ENCODE measurements at regions not wholly inside any gene's neighbourhood (a gene's known extent, or its start where the extent isn't known, plus 50 kb on each side); places are given as distances from the start of the nearest gene placed in this dataset.

DNA sequence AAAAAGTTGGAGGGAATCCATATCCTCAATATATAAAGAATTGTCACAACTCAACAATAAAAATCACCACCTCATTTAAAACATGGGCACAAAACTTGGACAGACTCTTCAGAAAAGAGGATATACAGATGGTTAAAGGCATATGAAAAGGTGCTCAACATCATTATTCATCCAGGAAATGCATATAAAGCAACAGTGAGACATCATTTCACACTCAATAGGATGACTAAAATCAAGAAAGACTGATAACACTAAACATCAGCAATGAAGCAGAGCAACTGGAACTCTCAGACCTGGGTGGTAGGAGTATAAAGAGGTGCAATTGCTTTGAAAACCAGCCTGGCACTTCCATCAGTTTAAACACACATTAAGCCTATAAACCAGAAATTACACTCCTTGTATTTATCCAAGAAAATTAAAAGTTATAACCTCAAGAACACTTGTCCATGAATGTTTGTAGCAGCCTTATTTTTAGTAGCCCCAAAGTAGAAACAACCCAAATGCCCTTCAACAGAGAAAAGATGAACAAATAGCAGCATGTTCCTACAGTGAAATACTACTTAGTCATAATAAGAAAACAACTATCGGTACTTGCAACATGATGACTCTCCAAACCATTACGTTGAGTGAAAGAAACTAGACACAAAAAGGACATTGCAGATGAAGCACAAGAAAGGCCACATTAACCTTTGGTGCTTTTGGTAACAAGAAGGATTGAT lies 79.1 kb upstream of the TANC1 start:
- Histone ChIP-seq H3K36me3 (no peaks in the 10 kb centered on the region), H3K27ac (no peak overlapping the region), H3K4me1 (no peaks in the 10 kb centered on the region), H3K9me3 (no peaks in the 10 kb centered on the region), H3K27me3 (no peaks in the 10 kb centered on the region), H3K4me3 (no peak overlapping the region)
- in situ Hi-C loops (cut with MboI; ENCODE audit: low pct_ligation_motif_present in 1 of 4, low pct_unique_long_range_greater_than_20kb in 1 of 4, low sequenced_read_pairs in 3 of 4) = no loop called here
- DNase-seq = no peak
- 73 to 100% methylated on average over 2 of the region's 2 CpGs for WGBS, 2 donors (ENCODE audit: low coverage in 1 of 2)
- intact Hi-C loops (cut with DNase I; ENCODE audit: low total_unique reads) = no loop called here
- TF ChIP-seq POLR2A (IDR thresholded peaks at IDR 0.05) (no peak), CTCF (IDR thresholded peaks at IDR 0.05) (no peak), POLR2AphosphoS5 (IDR thresholded peaks at IDR 0.05) (no peak), EP300 (IDR thresholded peaks at IDR 0.05; ENCODE audit: low read depth) (no peak)

DNA sequence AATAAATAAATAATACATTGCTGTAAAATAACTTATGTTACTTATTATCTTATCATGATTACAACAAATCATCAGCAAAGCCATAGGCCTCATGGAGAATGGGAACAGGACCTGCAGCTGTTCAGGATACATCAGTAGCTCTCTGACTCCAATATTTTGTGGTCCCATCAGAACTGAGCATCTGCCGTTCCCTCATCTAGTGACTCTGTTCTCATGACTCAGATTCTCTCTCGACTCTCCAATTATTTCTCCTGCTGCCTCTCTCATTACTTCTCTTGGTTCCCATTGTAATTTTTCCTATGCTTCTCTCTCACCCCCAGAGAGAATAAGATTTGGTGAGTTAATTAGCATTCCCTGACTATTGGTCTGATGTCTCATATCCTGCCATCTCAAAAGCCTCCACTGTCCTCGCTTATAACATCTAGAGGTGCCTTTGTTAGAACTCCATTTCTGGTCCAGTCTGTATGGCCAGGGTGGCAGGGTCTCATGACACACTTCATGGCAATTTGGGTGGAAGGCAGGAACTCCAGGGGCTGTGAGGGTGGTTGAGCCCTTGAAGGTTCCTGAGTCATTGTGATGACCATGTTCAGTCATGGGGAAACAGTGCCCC lies 78.0 kb upstream of the TANC1 start:
- 86 to 87% methylated on average over 2 to 3 of the region's 3 CpGs for WGBS, 2 donors (ENCODE audit: low coverage in 1 of 2)
- Histone ChIP-seq H3K9me3 (no peaks in the 10 kb centered on the region), H3K36me3 (no peaks in the 10 kb centered on the region), H3K27me3 (no peaks in the 10 kb centered on the region), H3K4me1 (no peaks in the 10 kb centered on the region), H3K27ac (no peak overlapping the region), H3K4me3 (no peak overlapping the region)
- TF ChIP-seq POLR2AphosphoS5 (IDR thresholded peaks at IDR 0.05) (no peak), EP300 (IDR thresholded peaks at IDR 0.05; ENCODE audit: low read depth) (no peak), POLR2A (IDR thresholded peaks at IDR 0.05) (no peak), CTCF (IDR thresholded peaks at IDR 0.05) (no peak)
- DNase-seq = no peak
- intact Hi-C loops (cut with DNase I; ENCODE audit: low total_unique reads) = no loop called here
- in situ Hi-C loops (cut with MboI; ENCODE audit: low pct_ligation_motif_present in 1 of 4, low pct_unique_long_range_greater_than_20kb in 1 of 4, low sequenced_read_pairs in 3 of 4) = no loop called here

- no peaks in the 10 kb centered on the region for H3K27me3 ChIP-seq
- DNase-seq = no peak
- intact Hi-C loops (cut with DNase I; ENCODE audit: low total_unique reads) (no loop called here), in situ Hi-C loops (cut with MboI; ENCODE audit: low pct_ligation_motif_present in 1 of 4, low pct_unique_long_range_greater_than_20kb in 1 of 4, low sequenced_read_pairs in 3 of 4) (no loop called here)
- WGBS, 2 donors (ENCODE audit: low coverage in 1 of 2) = 62 to 73% methylated on average over 4 to 8 of the region's 8 CpGs
- TF ChIP-seq POLR2AphosphoS5 (IDR thresholded peaks at IDR 0.05) (no peak), POLR2A (IDR thresholded peaks at IDR 0.05) (no peak), EP300 (IDR thresholded peaks at IDR 0.05; ENCODE audit: low read depth) (no peak), CTCF (IDR thresholded peaks at IDR 0.05) (no peak)
- no peaks in the 10 kb centered on the region for H3K36me3 ChIP-seq
- H3K4me1 ChIP-seq = no peaks in the 10 kb centered on the region
- H3K27ac ChIP-seq = no peak overlapping the region
- H3K9me3 ChIP-seq = no peaks in the 10 kb centered on the region
- H3K4me3 ChIP-seq = no peak overlapping the region
These were observed 75.4 kb upstream of the TANC1 start for GRCh38 chr2:158893026-158893425.

- 84 to 86% methylated on average over 1 to 2 of the region's 2 CpGs for WGBS, 2 donors (ENCODE audit: low coverage in 1 of 2)
- H3K4me3 ChIP-seq = no peak overlapping the region
- intact Hi-C loops (cut with DNase I; ENCODE audit: low total_unique reads) (no loop called here), in situ Hi-C loops (cut with MboI; ENCODE audit: low pct_ligation_motif_present in 1 of 4, low pct_unique_long_range_greater_than_20kb in 1 of 4, low sequenced_read_pairs in 3 of 4) (no loop called here)
- H3K9me3 ChIP-seq = no peaks in the 10 kb centered on the region
- TF ChIP-seq EP300 (IDR thresholded peaks at IDR 0.05; ENCODE audit: low read depth) = no peak
- no peak for TF ChIP-seq CTCF (IDR thresholded peaks at IDR 0.05)
- no peak for TF ChIP-seq POLR2A (IDR thresholded peaks at IDR 0.05)
- no peak for TF ChIP-seq POLR2AphosphoS5 (IDR thresholded peaks at IDR 0.05)
- no peaks in the 10 kb centered on the region for H3K27me3 ChIP-seq
- DNase-seq = no peak
- no peak overlapping the region for H3K27ac ChIP-seq
- no peaks in the 10 kb centered on the region for H3K36me3 ChIP-seq
- no peaks in the 10 kb centered on the region for H3K4me1 ChIP-seq
These were observed 75.0 kb upstream of the TANC1 start for GRCh38 chr2:158893474-158893873.
